ACHN (cell line): ENCODE measurements at regions not wholly inside any gene's neighbourhood (a gene's known extent, or its start where the extent isn't known, plus 50 kb on each side); places are given as distances from the start of the nearest gene placed in this dataset.
"Not testable (repeated sequence)": the region's sequence is repeated elsewhere in the genome, so short reads cannot be mapped to it uniquely, and the experiment has no call there.

Experiments
- DNase-seq: peaks from one replicate; pipeline ENCODE4 v3.0.0-alpha.2; 2015
- in situ Hi-C: cut with HindIII; loops from 2 replicates; pipeline ENCODE4 v1.10.0; 2017; ENCODE audit warnings: low sequenced_read_pairs, low pct_ligation_motif_present, low pct_unique_long_range_greater_than_20kb

DNA sequence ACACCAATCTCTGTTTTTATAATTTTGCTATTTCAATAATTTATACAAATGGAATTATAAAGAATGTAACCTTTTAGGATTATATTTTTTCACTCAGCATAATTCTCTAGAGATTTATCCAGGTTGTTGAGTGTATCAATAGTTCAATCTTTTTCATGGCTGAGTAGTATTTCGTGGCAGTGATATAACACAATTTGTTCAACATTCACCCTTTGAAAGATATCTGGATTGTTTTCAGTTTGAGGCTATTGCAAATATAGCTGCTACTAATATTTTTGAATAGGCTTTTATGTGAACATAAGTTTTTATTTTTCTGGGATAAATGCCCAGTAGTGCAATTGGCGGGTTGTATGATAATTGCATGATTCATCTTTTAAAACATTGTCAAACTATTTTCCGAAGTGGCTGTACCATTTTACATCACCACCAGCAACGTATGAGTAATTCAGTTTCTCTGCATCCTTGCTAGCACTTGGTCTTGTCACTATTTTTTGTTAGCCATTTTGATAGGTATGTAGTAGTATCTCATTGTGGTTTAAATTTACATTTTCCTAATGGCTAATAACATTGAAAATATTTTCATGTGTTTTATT lies 55.6 kb upstream of the ABCD3 start:
- in situ Hi-C loops, result loop anchor here (25.0 kb wide), 1 partner anchor 325 kb away; no protein-coding TSS in a partner anchor
- no peak for DNase-seq

DNA sequence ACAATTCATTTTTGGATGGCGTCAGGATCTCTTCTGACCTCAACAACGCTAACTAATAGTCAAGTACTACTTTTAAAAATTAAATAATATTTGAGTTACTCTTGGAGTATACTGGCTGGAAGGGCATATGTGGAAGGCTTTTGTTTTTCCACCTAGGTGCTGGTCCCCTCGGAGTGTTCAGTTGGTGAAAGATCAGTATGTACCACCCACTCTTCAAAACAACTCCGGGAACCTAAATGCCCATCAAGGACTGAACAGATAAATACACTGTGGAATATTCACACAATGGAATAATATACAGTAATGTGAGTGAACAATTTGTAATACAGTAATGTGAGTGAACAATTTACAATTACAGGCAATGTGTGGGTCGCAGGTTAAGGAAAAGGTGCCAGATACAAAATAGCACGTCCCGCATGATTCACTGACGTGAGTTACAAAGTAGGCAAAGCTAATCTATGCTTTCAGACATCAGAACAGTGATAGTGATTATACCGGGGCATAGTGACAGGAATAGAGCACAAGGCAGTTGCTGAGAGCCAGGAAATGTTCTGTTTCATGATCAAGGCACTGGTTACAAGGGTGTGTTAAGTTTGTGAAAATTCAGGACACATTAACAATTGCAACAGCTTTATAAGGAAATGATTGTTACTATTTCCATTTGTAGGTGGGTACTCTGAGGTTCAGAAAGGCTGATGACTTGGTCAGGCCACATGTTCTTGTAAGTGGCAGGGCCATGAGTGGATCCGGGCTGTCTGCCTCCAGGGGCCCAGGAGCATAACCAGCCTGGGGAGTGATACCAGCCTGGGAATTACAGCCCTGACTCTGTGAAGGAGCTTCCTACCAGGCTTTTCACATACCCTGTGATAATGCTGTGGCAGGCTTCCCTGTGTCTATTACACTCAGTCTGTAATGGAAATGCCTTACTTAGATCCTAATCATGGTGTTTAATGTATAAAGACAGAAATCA lies 59.3 kb upstream of the ABCD3 start:
- in situ Hi-C loops, result loop anchor here (25.0 kb wide), 1 partner anchor 322 kb away; no protein-coding TSS in a partner anchor
- DNase-seq, result no peak

DNA sequence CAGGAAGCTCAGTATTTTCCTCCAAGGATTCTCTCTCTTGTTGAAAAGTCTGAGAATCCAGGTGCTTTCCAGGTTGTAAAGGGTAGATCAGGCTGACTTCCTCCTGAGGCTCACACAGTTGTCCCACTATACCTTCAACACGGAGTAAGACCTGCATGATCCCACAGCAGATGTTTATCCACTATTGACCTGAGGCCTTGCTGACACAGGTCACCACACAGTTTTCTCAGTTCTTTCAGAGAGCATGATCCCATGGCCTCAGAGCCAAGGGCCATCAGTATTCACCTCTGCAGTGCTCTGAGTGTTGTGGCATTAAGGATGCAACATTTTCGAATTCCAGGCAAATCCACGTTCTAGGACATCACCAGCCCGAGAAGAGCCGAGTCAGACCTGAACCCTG lies 60.5 kb upstream of the ABCD3 start:
- DNase-seq, result no peak
- in situ Hi-C loops, result loop anchor here (25.0 kb wide), 1 partner anchor 320 kb away; no protein-coding TSS in a partner anchor

DNA sequence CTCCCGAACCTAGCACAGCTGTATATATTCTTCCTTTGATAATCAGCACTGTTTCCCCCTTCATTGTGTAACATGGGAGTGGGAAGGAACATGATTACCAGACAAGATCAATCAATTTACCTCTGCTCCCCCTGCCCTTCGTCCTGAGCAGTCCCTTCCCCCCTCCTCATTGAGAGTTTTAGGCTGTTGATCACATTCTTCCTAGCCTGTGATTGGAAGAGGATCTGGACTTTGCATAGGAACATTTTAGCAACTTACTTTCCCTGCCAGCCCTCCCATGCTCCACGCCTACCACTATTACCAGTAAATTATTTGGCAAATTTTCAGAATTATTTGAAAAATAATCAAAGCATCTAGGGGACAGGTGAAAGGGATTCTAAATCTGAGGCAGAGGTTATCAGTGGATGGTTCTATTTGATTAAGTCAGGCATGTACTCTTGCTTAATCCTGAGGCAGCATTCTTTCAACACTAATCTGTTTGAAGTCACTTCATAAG lies 62.7 kb upstream of the ABCD3 start:
- in situ Hi-C loops, result loop anchor here (25.0 kb wide), 1 partner anchor 318 kb away; no protein-coding TSS in a partner anchor

DNA sequence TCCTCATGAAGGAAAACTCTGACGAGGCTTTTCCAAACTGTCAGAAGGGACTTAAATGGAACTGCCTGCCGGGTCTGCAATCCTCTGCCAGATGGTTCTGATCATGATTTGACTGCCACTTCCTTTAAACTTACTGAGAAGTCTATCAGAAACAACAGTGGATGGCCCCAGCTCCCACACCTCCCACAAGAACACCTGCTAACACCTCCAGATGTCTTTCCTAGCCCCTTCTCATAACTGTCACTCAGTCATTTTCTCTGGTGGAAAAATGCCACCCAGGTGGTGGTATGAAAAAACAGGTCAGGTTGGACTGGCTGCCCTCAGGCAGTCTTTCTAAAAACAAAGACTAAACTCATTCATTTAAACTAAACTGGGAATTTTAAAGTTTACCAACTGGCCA lies 66.7 kb upstream of the ABCD3 start:
- no peak for DNase-seq
- in situ Hi-C loops, result loop anchor here (25.0 kb wide), 1 partner anchor 314 kb away; no protein-coding TSS in a partner anchor

More for the DNA sequence above, 62.7 kb upstream of the ABCD3 start:
- DNase-seq, result no peak

DNA sequence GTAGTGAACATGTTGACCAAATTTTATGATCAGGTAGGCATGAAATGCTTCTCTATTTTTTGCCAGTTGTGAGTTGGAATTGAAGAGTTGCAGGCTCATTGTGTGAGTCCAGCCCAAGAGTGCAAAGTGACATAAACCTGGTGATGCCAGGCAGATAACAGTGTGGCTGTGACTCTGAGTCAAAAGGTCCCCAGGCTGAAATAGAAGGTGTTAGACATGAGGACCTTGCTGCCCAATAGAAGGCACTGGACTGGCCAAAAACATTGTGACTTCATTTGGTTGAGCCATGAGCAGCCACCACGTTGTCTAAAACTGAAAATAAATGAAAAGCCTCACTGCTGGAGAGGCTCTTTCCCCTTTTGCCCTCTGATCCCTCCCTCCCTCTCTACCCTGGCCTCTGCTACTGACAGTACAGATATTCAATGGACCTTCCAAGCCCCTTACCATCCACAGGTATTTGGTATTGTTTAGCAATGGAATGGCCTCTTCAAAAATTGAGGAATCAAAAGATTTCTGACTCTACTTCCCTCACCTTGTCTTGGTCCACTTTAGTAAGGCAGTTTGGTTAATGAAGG lies 67.8 kb upstream of the ABCD3 start:
- in situ Hi-C loops, result loop anchor here (25.0 kb wide), 1 partner anchor 313 kb away; no protein-coding TSS in a partner anchor
- DNase-seq, result no peak

DNA sequence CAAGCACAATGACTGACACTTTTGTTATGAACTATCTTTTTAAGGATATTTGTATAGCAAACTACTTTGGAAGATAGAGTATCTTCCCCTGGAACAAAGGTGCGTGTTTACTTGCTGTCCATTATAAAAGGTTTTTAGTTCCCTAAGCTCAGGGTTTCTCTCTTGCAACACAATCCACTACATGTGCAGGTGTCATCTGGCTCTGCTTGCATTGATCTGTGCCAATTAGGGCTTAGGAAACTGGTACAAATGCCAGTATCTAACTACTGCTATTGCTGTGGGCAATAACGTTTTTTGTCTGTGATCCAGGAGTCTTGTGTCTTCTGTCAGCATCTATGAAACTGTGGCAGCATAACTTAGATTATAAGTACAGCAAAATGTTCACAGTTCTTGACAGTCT lies 68.3 kb upstream of the ABCD3 start:
- in situ Hi-C loops, result loop anchor here (25.0 kb wide), 1 partner anchor 313 kb away; no protein-coding TSS in a partner anchor
- DNase-seq, result no peak

DNA sequence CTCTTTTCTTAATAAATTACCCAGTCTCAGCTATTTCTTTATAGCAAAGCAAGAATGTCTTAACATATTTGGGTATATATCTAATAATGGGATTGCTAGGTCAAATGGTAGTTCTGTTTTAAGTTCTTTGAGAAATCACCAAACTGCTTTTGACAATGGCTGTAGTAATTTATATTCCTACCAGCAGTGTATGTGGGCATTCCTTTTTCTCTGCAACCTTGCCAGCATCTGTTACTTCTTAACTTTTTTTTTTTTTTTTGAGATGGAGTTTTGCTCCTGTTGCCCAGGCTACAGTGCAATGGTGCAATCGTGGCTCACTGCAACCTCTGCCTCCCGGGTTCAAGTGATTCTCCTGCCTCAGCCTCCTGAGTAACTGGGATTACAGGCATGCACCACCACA lies 69.8 kb upstream of the ABCD3 start:
- DNase-seq, in situ Hi-C loops: not testable (repeated sequence)

DNA sequence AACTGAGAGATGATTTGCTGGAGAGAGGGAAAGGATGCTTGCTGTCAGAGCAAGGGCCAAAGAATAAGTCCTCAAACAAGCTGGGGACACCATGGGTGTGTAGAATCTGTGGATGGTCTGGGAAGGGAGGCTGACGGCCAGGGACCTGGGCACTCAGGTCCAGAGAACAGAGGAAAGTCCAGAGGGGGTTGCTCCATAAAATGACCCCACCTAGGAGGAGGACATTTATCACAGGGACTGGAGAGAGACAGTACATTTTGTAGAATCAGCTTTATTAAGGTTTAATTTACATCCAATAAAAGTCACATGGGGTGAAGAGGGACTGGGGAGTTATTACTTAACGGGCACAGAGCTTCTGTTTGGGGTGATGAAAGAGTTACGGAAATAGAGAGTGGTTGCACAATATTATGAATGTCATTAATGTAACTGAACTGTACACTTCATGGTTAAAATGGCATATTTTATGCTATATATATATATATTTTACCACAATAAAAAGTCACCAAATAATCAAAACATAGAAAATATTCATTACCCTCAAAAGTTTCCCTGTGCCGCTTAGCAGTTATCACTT lies 73.0 kb upstream of the ABCD3 start:
- DNase-seq, result no peak
- in situ Hi-C loops, result no loop called here

DNA sequence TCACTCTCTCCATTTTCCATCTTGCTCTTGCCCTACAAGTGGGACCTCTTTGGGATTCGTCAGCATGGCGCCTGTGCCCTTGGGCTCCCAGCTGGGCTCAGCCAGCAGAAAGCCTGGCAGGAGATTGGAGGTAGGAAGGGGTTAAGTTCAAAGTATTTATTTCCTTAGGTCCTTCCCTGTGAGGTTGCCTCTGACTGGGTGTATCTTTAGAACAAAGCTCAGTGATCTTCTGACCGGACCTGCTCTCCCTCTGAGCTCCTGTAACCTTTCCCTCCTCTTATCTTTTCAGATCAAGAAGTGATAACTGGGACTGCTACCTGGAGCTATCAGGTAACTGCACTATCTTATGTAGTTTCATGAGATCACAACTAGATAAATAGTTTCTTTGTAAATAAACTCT lies 75.8 kb upstream of the ABCD3 start:
- no peak for DNase-seq
- in situ Hi-C loops, result no loop called here

DNA sequence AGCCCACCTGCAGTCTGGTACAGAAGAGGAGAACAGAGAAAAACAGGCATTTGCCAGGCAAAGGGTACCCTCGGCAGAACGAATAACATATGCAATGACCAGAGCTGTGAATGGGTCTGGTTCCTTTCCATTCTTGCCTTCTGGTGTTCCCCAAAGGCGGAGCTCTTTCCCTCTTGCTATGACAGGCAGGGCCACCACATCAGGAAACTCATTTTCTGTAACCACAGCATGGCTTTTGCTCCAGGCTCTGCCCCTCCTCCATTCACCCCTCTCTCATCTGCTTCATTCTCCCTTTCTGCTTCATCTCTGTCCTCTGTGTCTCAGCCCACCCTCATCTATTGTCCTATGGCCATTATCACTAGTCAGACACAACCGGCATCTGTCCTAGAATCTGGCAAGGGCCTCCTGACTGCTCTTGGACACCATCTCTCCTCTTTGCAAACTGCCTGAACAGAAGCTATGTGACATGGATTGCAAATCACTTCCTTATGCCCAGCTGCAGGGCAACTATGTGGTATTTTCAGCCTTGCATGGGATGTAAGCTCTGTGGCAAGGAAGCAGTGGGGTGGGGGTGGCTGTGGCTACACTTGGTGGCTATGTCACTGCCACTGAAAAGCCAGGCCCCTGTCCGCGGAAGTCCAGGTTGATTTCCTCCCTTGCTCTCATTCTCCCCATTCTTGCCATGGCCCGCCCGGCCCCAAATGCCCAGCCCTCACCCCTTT lies 78.8 kb upstream of the ABCD3 start:
- no peak for DNase-seq
- in situ Hi-C loops, result no loop called here

DNA sequence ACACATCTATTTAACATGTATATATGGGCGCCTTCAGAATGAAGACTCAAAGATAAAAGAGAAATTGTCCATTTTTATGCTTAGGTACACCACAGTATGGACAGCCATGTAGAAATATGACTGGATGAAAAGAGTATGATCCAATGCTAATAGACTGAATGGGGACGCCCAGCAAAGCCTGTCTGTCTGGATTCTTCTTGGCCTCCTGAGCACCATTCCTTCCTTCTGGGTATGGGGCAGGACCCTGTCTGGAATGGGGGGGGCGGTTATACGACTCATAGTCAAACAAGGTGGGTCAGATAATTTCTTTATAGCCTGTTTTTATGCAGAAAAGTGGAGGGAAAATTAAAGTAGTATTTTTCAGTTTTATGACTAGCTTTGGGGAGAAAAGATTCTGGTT lies 81.2 kb upstream of the ABCD3 start:
- in situ Hi-C loops, result no loop called here
- no peak for DNase-seq

DNA sequence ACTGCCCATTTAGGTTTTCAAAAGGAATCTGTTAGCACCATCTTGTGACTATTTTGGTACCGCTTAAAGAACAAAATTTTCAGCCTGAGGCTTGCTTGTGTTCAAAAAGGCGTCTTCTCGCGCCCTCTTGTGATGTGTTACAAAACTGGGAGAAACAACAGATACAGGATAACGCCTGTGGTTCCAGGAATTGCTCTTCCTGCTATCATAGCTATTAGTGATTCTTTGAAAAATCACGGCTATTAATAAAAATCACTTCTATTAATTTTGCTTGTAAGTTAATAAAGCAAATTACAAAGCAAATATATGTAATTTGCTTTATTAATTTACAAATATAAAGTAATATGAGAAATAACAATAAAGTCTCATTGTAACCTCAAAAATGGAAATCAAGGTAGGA lies 82.2 kb upstream of the ABCD3 start:
- in situ Hi-C loops, result no loop called here

DNA sequence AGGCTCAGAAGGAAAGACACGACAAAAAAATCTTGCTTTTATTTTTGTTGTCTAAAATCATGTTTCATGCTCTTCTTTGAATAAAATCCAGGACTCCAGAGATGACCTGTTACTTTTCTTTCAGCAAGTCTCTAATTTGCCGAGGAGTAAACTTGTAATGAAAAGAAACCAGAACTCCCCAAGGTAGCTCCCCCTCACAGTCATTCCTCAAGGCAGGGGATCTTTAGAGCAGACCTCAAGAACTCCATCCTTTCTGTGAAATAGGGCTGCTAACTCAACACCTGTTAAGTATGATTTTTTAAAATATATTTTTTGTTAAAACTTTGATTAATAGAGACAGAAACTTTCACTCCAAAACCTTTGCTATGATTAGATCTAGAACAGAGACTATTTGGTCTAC lies 82.7 kb upstream of the ABCD3 start:
- no peak for DNase-seq
- in situ Hi-C loops, result no loop called here

More for the DNA sequence above, 82.2 kb upstream of the ABCD3 start:
- DNase-seq, result peak; percentile 89

DNA sequence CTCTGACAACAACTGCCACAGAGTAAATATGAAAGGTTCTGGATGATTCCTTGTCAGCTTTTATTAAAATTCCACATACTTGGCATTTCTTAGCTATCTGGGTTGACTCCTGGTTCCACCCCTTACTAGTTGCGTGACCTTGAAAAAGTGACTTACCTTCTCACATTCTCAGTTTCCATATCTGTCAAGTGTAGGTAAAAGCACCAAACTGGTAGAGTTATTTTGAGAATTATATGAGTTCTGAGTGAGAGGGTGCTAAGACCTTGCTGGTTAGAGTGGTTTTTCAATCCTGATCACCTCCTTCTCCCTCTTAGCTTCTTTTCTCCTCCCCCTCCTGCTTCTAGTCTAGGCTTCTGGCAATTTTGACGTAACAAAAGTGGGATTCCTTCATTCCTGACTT lies 83.4 kb upstream of the ABCD3 start:
- no peak for DNase-seq
- in situ Hi-C loops, result no loop called here

DNA sequence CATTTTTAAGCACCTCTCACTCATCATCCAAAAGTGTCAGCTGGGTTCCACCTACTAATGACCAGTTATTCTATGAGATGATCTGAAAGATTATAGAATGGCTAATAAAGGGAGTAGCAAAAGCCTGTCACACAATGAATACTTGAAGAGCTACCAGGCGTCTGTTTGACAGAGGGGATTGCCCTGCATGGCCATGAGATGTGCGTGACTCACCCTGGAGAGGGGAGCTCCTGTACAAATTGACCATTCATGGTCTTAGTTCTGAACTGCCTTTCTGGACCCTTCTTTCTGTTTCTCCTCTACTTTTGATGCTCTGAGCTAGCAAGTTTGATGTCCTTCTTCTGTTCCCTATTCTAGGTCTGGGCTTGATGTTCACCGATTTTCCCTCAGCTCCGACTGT lies 85.2 kb upstream of the ABCD3 start:
- in situ Hi-C loops, result no loop called here
- DNase-seq, result no peak

DNA sequence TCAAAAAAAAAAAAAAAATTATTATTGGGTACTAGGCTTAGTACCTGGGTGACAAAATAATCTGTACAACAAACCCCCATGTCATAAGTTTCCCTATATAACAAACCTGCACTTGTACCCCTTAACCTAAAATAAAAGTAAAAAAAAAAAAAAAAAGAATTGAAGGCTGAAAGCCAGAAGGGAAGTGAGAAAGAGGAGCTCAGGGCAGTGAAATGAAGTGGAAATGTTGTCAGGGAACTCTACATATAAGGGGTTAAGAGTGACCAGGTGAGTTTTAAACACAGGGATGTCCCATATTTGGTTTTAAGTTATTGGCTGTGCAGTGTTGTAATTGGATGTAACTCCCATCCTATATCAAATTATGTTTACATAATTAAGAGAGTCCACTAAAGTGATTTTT lies 85.7 kb upstream of the ABCD3 start:
- DNase-seq, result no peak
- in situ Hi-C loops, result no loop called here

DNA sequence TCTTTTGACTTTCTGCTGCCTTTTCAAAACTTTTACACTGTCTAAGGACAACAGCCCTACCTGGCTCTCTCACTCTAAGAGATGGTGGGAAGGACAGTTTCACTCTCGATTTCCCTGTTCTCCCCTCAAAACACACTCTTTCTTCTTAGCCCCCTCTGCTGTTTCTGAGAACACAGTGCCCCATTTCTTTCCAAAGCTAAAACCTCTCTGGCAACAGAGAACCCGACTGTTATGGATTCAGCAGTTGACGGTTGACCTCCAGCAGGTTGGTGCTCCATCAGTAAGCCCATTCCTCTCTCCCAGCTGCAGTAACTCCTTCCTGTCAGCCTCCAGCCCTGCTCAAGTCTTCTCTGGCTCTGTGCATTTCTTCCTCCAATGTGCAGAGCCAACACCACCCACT lies 88.2 kb upstream of the ABCD3 start:
- peak; percentile 72 for DNase-seq
- in situ Hi-C loops, result no loop called here
